SK-MEL-5 (cell line): ENCODE measurements at regions not wholly inside any gene's neighbourhood (a gene's known extent, or its start where the extent isn't known, plus 50 kb on each side); places are given as distances from the start of the nearest gene placed in this dataset.
"Not testable (repeated sequence)": the region's sequence is repeated elsewhere in the genome, so short reads cannot be mapped to it uniquely, and the experiment has no call there.

Experiments used
- DNase-seq: peaks from one replicate; pipeline ENCODE4 v3.0.0-alpha.2; 2016; ENCODE audit warnings: low read depth, low spot score
- in situ Hi-C: cut with HindIII; loops from 2 replicates; pipeline ENCODE4 v1.10.0; 2016; ENCODE audit warnings: low sequenced_read_pairs, high pct_unique_total_duplicates, low pct_unique_long_range_greater_than_20kb

GRCh38 chr18:78429127-78430108 lies 550.2 kb upstream of the SALL3 start:
- DNase-seq, result no peak
- in situ Hi-C loops, result no loop called here

- no peak for DNase-seq
- in situ Hi-C loops, result no loop called here
Measured at GRCh38 chr18:78430131-78430758, 549.4 kb upstream of the SALL3 start.

- no peak for DNase-seq
- in situ Hi-C loops, result no loop called here
Measured at GRCh38 chr18:78431606-78432005, 548.0 kb upstream of the SALL3 start.

- in situ Hi-C loops, result no loop called here
- DNase-seq, result no peak
Measured at GRCh38 chr18:78433562-78433961, 546.1 kb upstream of the SALL3 start.

GRCh38 chr18:78436110-78436509 lies 543.5 kb upstream of the SALL3 start:
- in situ Hi-C loops, result no loop called here
- no peak for DNase-seq

GRCh38 chr18:78438235-78438634 lies 541.4 kb upstream of the SALL3 start:
- in situ Hi-C loops, DNase-seq: not testable (repeated sequence)

GRCh38 chr18:78445880-78446279 lies 533.7 kb upstream of the SALL3 start:
- DNase-seq, result no peak
- in situ Hi-C loops, result no loop called here

GRCh38 chr18:78447211-78447610 lies 532.4 kb upstream of the SALL3 start:
- in situ Hi-C loops, result no loop called here
- DNase-seq, result no peak

- DNase-seq, result peak; percentile 20
Measured at GRCh38 chr18:78448106-78448505, 531.5 kb upstream of the SALL3 start.

GRCh38 chr18:78448591-78448990 lies 531.0 kb upstream of the SALL3 start:
- in situ Hi-C loops, result no loop called here
- DNase-seq, result no peak

More at GRCh38 chr18:78448106-78448505, 531.5 kb upstream of the SALL3 start:
- in situ Hi-C loops, result no loop called here

GRCh38 chr18:78454221-78454620 lies 525.4 kb upstream of the SALL3 start:
- in situ Hi-C loops, result no loop called here
- DNase-seq, result no peak

- DNase-seq, result no peak
- in situ Hi-C loops, result no loop called here
Measured at GRCh38 chr18:78455386-78455785, 524.2 kb upstream of the SALL3 start.

GRCh38 chr18:78457011-78457410 lies 522.6 kb upstream of the SALL3 start:
- in situ Hi-C loops, result no loop called here
- DNase-seq, result no peak

- in situ Hi-C loops, result no loop called here
- DNase-seq, result no peak
Measured at GRCh38 chr18:78457731-78458130, 521.9 kb upstream of the SALL3 start.

GRCh38 chr18:78458356-78458755 lies 521.3 kb upstream of the SALL3 start:
- DNase-seq, result no peak
- in situ Hi-C loops, result no loop called here

- DNase-seq, result no peak
- in situ Hi-C loops, result no loop called here
Measured at GRCh38 chr18:78459668-78460067, 520.0 kb upstream of the SALL3 start.

- in situ Hi-C loops, result no loop called here
- DNase-seq, result no peak
Measured at GRCh38 chr18:78460558-78460957, 519.1 kb upstream of the SALL3 start.

- in situ Hi-C loops, result no loop called here
- no peak for DNase-seq
Measured at GRCh38 chr18:78473563-78473962, 506.1 kb upstream of the SALL3 start.

GRCh38 chr18:78477840-78478239 lies 501.8 kb upstream of the SALL3 start:
- in situ Hi-C loops, result no loop called here

More at GRCh38 chr18:78477840-78478239, 501.8 kb upstream of the SALL3 start:
- DNase-seq, result no peak
